ENCODE measurements at regions not wholly inside any gene's neighbourhood (a gene's known extent, or its start where the extent isn't known, plus 50 kb on each side); places are given as distances from the start of the nearest gene placed in this dataset.
"Not testable (repeated sequence)": the region's sequence is repeated elsewhere in the genome, so short reads cannot be mapped to it uniquely, and the experiment has no call there.

DNA sequence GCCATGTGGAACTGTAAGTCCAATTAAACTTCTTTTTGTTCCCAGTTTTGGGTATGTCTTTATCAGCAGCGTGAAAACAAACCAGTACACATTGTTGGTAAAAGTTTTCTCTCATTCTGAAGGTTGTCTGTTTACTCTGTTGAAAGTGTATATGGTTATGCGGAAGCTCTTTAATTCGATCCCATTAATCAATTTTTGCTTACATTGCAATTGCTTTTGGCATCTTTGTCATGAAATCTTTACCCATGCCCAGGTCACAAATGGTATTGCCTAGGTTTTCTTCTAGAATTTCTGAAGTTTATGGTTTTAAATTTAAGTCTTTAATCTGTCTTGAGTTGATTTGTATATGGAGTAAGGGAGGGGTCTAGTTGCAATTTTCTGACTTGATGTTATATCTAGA lies 1901.9 kb downstream of the MAT2B start:
- no peak for DNase-seq (ENCODE audit: low spot score)

DNA sequence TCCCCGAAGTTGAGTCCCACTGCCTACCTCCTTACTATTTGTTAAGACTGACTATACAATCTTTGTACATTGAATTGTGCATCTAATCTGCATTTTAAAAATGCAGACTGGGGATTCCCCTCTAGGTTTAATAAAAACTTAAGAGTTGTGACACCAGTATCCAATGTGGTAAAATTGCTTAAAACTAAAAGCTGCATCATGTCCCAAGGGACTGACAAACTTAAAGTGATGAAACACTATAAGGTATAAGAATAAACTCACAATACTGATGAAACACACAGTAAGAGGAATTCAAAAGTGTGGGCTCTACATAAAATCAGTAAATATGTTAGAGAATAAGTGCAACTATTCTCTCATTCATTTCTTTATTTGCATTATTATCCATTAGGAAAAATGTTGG lies 1905.1 kb downstream of the MAT2B start:
- DNase-seq (ENCODE audit: low spot score), result no peak

DNA sequence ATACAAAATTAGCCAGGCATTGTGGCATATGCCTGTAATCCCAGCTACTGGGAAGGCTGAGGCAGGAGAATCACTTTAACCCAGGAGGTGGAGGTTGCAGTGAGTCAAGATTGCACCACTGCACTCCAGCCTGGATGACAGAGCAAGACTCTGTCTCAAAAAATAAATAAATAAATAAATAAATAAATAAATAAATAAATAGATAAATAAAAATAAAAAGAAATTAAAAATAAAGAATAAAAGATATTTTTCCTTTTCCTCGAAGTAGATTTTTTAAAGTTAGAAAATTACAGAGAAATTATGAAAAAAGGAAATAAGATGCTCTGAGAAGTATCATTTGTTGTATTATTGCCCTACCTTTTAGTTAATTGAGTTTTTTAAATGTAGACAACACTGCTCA lies 1906.1 kb downstream of the MAT2B start:
- not testable (repeated sequence) for DNase-seq (ENCODE audit: low spot score)

DNA sequence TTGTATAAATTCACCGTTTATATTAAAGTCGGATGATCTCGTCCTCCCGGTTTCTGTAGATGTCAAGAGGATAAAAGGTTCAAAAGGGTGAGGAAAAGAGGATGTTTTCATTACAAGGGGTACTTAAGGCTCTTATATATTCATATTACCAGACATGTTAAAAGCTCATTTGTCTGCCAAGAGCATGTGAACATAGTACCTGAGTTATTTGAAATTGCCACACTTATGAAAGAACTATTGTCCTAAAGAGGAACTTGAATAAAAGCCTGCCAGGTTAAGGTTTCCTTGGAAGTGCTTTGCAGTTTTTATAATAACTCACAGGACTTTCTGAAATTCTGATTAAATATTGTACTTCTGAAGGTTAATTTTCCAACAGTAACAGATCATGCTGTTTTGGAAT lies 1915.1 kb downstream of the MAT2B start:
- DNase-seq (ENCODE audit: low spot score), result no peak

DNA sequence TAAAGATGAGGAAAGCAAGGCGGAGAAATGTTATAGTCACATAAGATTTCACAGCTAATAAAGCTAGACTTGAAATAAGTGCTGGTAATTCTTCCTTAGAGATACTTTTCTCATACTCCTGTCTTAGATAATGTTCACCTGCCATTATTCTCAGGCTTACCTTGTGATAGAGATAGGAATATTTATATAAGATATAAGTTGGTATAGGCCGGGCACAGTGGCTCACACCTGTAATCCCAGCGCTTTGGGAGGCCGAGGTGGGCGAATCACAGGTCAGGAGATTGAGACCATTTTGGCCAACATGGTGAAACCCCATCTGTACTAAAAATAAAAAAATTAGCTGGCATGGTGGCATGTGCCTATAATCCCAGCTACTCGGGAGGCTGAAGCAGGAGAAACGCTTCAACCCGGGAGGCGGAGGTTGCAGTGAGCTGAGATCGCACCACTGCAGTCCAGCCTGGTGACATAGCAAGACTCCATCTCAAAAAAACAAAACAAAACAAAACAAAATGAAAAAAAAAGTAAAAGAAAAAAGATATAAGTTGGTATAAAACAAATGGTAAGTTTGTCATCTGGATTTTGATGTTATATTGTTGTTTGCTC lies 1918.4 kb downstream of the MAT2B start:
- no peak for DNase-seq (ENCODE audit: low spot score)

DNA sequence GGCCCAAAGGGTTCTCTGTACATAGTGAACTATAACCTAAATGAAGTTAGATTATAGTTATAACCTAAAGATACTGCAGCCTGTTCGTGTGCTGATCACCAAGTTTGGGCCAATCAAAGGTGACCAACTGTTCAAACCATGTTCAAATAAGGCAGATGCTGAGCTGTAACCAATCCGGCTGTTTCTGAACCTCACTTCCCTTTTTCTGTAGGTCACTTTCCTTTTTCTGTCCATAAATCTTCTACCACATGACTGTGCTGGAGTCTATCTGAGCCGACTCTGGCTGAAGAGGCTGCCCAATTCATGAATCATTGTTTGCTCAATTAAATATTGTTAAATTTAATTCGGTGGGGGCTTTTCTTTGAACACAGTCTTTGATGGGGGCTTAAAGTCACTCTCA lies 1920.2 kb downstream of the MAT2B start:
- DNase-seq (ENCODE audit: low spot score), result no peak

DNA sequence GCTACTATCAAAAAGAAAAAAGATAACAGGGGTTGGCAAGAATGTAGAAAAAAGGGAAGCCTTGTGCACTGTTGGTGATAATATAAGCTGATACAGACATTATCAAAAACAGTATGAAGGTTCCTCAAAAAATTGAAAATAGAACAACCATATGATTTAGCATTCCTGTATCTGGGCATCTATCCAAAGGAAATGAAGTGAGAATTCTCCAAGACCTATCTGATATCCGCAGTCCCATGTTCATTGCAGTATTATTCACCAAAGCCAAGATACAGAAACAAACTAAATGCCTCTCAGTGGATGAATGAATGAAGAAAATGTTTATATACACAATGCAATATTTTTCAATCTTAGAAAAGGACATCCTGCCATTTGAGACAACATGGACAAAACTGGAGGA lies 1943.3 kb downstream of the MAT2B start:
- DNase-seq (ENCODE audit: low spot score), result no peak

DNA sequence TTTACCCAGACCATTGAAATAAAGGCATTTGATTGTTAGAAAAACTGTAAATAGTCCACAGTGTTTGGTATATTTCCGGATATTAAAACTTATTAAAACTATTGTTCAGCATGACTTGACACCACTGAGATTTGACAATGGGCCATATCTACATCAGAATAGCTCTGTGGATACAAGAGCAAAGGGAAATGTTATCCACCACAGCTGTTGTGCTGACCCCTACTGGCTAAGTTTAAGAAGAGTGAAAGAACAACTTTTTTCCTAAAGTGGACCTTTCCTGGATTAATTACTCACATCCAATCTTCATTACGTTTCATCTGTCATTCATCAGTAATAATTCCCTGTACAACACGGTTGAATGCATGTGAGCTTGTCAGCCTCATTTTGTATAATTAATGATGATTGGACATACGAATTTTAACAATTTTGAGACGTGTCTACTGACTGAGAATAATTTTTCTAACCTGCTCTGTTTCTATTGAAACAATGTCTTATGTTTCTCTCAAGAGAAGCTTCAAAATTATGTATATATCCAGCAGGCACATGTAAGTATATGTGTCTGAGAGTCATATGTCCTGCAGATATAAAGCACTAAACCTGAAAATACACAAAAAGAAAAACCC lies 1952.6 kb downstream of the MAT2B start:
- no peak for DNase-seq (ENCODE audit: low spot score)

DNA sequence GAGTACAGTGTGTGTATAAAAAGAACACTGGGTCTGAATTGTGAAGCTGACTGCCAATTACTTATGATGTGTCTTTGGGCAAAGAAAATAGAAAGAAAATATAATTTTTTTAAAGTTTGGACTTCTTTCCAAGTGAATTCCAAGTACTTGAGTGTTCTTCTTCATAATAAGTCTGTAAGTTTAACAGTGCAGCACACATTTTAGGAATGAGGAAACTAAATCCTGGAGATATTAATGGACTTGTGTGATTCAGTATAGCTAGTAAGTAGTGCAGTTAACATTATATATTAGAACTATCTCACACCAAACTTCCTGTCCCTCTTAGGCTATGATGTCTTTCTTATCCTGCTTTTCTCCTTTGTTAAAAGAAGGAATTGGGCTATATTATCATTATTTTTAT lies 1953.8 kb downstream of the MAT2B start:
- DNase-seq (ENCODE audit: low spot score), result no peak

DNA sequence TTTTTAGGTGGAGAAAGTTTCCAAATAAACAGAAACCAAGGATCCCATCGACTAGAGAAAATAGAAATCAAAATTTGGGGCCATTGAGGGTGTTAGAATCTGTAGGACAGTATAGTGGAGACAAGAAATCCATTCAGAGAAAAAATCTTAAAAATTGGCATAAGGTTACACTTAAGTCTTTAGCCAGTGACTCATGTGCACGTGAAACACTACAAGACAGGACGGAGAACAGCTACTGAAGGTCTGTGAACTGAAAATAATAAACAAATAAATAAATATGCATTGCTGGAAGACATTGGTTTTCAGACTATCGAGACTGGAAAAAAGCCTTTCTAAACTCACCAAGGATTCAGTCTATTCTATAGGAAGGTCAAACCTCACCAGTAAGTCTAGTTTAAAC lies 1955.5 kb downstream of the MAT2B start:
- DNase-seq (ENCODE audit: low spot score), result no peak

DNA sequence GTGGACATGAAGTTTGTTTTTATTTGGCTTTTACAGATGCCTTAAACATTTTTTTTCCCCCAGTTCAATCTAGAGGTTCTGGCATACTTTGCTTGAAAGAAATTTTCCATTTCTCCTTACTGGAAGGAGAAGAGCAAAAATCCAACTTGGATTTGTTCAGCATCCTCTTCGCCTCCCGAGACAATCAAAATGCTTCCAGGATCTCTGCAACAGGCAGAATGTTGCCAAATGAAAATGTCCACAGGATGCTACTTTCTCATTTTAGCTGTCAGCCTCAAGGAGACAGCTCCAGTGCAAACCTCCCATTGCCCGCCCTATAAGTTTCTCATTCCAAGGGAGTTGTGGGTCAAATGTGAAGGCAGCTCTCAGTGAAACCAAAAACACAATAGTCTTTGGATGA lies 1972.1 kb downstream of the MAT2B start:
- DNase-seq (ENCODE audit: low spot score), result no peak

DNA sequence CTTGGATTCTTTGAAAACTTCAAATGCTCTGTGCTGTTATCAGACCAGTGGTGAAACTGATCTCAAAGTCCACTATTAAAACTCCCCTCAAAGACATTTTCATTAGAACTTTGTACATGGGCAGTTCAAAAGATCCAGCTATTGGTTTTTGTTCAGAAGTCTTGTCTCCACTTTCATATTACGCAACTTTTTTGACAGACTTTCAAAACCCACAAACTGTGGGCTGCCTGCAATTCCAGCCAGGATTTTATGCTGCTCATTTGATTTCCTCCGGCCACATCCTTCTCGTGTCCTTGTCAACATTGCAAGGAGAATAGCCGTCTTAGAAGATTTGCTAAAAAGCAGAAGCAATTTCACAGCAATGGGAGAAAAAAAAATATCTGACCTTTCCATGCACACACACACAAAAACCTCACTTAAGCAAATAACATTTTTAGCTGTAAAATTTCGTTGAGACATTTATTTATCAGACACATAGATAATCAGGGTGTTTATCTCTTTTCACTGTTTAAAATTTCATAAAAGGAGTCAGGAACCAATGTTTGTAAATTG lies 1990.5 kb downstream of the MAT2B start:
- DNase-seq (ENCODE audit: low spot score), result no peak

DNA sequence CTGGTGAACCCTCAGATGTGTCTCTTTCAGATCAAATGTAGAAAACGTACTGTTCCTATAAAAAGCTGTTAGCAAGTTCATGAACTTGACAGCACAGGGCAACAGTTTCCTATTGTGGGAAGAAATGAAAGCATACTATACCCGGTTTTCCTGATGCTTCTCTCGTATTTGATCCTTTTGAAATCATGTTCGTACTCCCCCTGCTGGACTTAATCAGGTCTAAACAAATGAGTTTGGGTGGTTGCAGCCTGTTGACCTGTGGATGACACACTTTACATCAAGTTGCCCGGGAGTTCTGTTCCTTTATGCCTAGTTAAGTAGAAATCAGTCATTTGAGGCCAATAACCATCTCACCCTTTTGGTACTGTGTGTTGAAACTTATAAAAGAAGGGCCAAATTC lies 1992.3 kb downstream of the MAT2B start:
- no peak for DNase-seq (ENCODE audit: low spot score)

DNA sequence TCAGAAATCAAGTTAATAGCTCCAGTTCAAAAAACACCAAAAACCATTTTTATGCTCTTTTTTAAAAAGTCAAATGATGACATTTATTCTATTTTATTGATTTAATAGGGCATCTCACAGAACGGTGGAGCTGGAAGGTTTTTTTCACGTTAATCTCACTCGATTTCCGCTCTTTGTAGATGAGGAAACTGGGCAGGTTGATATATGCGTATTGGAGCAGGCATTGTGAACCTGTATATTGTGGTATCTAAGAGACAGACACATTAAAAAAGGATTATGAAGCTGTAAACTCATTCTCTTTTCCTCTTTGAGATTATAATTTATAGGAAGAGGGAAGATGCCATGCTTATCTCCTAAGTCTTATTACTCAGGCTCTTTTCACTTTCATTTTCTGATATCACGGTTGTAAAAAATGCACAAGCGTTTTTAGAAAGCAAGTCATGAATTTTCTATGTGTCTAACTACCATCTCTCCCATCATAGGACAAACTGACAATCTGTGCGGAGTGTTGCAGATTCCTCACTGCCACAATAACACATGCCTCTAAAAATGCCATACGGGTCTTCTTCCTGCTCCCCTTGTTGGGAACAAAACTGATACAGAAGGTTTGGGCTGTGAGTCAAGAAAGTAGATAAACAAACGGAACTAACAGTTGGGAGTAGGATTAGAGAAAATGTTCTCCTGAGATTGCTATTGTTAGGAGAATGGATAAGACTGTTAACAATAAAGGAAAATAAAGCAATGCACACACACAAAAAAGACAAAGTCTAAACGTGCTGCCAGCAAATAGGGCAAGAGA lies 1997.7 kb downstream of the MAT2B start:
- no peak for DNase-seq (ENCODE audit: low spot score)

DNA sequence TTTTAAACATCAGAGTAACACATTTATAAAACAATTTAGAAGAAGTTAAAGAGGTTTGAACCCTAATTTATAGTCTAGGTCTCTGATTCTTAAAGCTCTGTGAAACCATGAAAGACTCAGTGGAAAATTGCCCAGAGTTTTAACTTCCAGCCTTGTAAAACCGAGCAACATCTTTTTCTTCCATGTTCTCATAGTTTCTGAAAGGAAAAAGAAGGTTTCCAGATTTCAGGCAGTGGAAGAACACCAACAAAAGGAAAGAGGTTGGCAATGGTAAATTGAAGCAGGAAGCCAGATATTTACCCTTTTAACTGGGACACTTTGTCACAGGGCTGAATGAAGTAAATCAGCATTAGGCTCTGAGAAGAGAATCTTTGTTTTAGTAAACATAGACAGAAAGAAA lies 1999.3 kb downstream of the MAT2B start:
- DNase-seq (ENCODE audit: low spot score), result no peak

DNA sequence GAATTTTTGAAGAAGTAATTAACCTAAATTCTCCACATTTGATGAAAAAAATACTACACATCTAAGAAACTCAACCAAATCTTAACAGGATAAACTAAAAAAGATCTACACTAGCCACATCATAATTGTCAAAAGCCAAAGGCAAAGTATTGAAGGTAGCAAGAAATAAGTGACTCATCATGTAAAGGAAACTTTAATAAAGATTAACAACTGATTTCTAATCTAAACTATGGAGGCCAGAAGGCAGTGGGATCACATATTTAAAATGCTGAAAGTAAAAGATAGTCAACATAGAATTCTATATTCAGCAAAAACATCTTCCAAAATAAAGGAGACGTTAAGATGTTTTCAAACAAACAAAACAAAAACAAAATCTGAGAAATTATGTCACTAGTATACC lies 2002.9 kb downstream of the MAT2B start:
- no peak for DNase-seq (ENCODE audit: low spot score)

DNA sequence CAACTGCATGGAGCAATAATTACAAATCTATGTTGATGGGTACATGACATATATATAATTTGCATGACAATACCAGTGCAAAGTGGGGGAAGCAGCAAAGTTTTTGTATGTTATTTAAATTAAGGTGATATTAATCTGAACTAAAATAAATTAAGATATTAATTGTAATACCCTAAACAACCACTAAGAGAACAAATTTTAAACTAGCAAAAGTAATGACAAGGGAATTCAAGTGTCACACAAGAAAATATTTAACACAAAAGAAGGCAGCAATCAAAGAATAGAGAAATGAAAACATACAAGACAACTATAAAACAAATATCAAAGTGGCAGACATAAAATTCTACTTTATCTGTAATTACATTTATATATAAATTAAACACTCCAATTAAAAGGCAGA lies 2003.4 kb downstream of the MAT2B start:
- DNase-seq (ENCODE audit: low spot score), result no peak

DNA sequence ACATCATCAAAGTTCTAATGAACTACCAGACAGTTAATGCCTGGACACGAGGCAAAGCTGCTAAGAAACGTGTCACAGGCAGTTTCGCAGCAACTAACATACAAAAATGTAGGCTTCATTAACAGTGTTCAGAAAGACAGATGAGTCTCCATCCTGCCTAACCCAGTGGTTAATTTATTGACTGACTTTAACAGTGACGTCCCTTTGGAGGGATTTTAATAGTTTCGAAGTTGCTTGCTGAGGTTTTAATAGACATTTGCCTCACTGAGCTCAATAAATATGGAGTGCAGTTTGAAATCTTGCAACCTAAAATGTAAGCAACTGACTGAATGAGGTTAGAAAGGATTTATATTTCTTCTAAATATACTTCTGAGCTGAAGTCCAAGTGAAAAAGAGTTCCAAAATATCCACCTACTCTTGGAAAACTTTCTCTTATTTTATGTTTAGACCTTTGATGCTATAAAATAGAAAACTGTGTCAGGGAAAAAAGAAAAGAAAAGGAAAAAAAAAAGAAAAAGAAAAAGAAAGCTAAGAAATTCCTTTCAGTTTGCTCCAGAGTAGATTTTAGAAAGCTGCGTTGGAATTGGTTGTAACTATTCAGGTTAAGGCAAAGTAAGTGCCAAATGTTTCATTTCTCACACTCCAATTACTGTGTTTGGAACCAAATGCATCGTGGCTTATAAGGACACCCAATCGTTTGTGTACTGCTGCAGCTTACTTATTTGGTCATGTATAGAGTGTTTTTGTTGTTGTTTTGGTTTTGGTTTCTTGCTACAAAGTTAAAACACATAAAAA lies 2016.6 kb downstream of the MAT2B start:
- no peak for DNase-seq (ENCODE audit: low spot score)

DNA sequence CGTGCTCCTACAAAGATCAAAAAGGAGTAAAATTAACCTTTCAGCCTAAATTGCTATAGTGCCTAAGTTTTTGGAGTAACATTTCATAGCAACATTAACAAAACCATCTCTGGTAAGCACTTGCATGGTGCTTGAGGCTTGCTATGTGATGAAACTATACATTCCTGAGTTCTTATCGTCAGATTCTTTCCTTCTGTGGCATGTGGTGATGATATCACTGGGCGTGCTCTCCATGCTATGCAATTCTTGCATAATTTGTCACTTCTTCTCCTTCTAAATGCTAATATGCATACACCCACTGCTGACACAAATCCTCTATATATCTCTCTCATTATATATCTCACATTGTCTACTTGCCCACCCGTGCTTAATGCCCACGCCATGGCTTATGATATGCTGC lies 2019.9 kb downstream of the MAT2B start:
- DNase-seq (ENCODE audit: low spot score), result no peak

DNA sequence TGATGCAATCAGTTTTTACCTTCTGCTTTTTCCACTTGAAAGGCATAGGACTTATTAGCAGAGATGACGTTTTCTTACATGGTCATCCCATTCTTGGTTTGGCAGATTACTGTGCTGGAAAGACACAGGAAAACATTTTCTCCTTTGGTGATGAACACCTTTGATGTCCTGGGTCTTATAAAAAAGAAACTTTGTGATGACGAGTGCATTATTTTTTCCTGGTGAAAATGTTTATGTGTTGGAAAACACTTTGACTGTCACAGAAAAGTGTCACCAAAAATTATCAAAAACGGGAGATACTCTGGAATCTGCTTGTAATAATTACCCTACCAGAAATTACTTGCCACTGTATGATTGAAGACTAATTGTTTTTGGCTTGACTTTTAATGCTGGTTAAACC lies 2020.9 kb downstream of the MAT2B start:
- DNase-seq (ENCODE audit: low spot score), result no peak

DNA sequence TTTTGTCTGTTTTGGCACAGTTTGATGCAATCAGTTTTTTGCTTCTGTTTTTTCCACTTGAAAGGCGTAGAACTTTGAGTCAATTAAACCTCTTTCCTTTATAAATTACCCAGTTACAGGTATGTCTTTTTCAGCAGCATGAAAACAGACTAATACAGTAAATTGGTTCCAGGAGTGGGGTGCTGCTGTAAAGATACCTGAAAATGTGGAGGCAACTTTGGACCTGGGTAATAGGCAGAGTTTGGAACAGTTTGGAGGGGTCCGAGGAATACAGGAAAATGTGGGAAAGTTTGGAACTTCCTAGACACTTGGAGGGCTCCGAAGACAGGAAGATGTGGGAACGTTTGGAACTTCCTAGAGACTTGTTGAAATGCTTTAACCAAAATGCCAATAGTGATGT lies 2022.2 kb downstream of the MAT2B start:
- DNase-seq (ENCODE audit: low spot score), result no peak

DNA sequence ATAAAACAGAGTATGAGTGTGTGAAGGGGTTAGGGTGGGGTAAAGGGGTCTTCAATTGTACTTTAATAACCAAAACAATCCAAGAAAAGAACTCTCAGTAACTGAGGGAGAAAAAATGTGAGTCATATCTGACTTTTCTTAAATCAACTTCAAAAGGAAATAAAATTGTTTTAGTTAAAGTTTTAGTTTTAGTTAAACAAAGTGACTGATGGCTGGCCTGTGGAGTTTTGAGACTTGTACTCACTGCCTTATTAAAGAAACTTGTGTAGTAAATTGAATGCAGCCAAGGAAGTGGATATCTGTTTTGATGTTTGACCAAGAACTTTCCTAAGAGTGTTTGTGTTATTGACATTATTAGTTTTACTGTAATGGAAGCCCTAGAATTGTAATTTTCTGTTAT lies 2032.6 kb downstream of the MAT2B start:
- no peak for DNase-seq (ENCODE audit: low spot score)

DNA sequence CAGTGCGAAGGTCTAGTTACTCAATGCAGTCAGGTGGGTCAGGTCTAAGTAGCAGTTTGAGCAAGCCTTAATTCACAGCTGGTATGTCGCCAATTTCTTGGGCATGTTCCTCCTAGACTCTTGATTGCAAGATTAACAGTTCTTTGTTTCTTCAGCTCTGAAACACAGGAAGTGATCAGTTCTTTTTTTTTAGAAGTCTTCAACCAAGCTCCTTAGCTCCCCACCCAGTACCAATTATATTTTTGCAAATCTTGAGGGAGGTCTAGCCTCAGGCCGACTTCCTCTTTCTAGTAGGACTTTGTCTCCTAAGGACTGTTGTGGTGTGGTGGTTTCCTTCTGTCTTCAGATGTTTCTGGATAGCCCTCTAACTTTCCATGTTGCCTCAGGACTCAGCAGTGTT lies 2054.2 kb downstream of the MAT2B start:
- DNase-seq (ENCODE audit: low spot score), result no peak
